ENCODE measurements at regions not wholly inside any gene's neighbourhood (a gene's known extent, or its start where the extent isn't known, plus 50 kb on each side); places are given as distances from the start of the nearest gene placed in this dataset.

GRCh38 chr20:43404878-43405277 lies 52.8 kb upstream of the SRSF6 start:
- TF ChIP-seq CTCF (conservative IDR thresholded peaks at IDR 0.05; ENCODE audit: low read length) (peak; percentile 72), EZH2phosphoT487 (IDR thresholded peaks at IDR 0.05; ENCODE audit: borderline replicate concordance, low read depth, low read length) (no peak)
